ENCODE measurements at regions not wholly inside any gene's neighbourhood (a gene's known extent, or its start where the extent isn't known, plus 50 kb on each side); places are given as distances from the start of the nearest gene placed in this dataset.

GRCh38 chr1:164155347-164155746, 403.6 kb upstream of the PBX1 start:
- TF ChIP-seq CTCF (IDR thresholded peaks at IDR 0.05) (no peak), POLR2A (IDR thresholded peaks at IDR 0.05; ENCODE audit: low read depth) (no peak)
